ENCODE measurements at regions not wholly inside any gene's neighbourhood (a gene's known extent, or its start where the extent isn't known, plus 50 kb on each side); places are given as distances from the start of the nearest gene placed in this dataset.

DNA sequence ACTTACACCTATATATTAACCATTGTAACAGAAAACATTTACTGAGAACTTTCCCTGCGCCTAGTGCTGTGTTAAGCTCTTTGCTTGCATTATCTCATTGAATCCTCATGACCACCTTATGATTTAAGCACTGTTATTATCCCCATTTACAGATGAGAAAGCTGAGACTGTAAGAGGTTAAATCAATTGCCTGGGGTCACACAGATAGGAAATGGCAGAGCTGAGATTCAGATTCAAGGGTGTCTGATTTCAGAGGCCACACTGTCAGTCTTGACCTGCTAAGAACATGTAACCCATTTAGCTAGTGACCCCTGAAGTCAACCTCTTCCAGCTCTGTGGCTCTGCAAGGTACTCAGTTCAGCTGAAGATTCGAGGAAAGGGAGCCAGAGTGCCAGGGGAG, 143.9 kb downstream of the TLE3 start:
- Histone ChIP-seq H3K4me3 (no peak overlapping the region), H3K27ac (no peak overlapping the region), H3K27me3 (replicated peaks; ENCODE audit: insufficient read depth) (no peaks in the 10 kb centered on the region), H3K4me1 (replicated peaks) (no peaks in the 10 kb centered on the region), H3K9me3 (no peaks in the 10 kb centered on the region), H3K36me3 (no peaks in the 10 kb centered on the region)
- intact Hi-C loops (cut with DNase I) = no loop called here
- 91% methylated on average over 2 of the region's 2 CpGs for WGBS
- TF ChIP-seq POLR2A (IDR thresholded peaks at IDR 0.05) (no peak), POLR2AphosphoS5 (IDR thresholded peaks at IDR 0.05) (no peak)
- TF ChIP-seq, protein P1, sequence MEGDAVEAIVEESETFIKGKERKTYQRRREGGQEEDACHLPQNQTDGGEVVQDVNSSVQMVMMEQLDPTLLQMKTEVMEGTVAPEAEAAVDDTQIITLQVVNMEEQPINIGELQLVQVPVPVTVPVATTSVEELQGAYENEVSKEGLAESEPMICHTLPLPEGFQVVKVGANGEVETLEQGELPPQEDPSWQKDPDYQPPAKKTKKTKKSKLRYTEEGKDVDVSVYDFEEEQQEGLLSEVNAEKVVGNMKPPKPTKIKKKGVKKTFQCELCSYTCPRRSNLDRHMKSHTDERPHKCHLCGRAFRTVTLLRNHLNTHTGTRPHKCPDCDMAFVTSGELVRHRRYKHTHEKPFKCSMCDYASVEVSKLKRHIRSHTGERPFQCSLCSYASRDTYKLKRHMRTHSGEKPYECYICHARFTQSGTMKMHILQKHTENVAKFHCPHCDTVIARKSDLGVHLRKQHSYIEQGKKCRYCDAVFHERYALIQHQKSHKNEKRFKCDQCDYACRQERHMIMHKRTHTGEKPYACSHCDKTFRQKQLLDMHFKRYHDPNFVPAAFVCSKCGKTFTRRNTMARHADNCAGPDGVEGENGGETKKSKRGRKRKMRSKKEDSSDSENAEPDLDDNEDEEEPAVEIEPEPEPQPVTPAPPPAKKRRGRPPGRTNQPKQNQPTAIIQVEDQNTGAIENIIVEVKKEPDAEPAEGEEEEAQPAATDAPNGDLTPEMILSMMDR (IDR thresholded peaks at IDR 0.05) = no peak
- no peak for DNase-seq (ENCODE audit: low spot score)

DNA sequence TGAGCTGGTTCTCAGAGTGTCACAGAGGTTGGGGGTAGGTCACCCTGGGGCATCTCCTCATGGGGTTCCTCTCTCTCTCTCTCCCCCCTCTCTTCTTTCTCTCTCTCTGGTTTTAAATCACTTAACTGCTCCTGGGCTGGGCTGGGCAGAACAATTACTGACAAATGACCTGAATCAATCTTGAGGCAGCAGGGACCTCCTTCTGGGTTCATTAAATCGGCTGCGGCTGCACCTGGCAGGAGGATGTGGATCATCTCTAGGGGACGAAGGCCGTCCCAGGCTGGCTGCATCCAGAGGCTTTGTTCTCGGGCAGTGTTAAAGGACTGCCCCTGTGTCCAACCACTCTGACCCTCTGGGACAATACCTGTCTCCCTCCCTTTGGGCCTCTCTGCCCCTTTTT, 143.1 kb downstream of the TLE3 start:
- Histone ChIP-seq H3K27me3 (replicated peaks; ENCODE audit: insufficient read depth) (no peaks in the 10 kb centered on the region), H3K36me3 (no peaks in the 10 kb centered on the region), H3K4me1 (replicated peaks) (no peaks in the 10 kb centered on the region), H3K9me3 (no peaks in the 10 kb centered on the region), H3K4me3 (no peak overlapping the region), H3K27ac (no peak overlapping the region)
- TF ChIP-seq, protein P1 (IDR thresholded peaks at IDR 0.05) = no peak
- TF ChIP-seq POLR2AphosphoS5 (IDR thresholded peaks at IDR 0.05) = no peak
- TF ChIP-seq POLR2A (IDR thresholded peaks at IDR 0.05) = no peak
- WGBS = 77% methylated on average over 5 of the region's 5 CpGs
- intact Hi-C loops (cut with DNase I) = no loop called here
- no peak for DNase-seq (ENCODE audit: low spot score)

DNA sequence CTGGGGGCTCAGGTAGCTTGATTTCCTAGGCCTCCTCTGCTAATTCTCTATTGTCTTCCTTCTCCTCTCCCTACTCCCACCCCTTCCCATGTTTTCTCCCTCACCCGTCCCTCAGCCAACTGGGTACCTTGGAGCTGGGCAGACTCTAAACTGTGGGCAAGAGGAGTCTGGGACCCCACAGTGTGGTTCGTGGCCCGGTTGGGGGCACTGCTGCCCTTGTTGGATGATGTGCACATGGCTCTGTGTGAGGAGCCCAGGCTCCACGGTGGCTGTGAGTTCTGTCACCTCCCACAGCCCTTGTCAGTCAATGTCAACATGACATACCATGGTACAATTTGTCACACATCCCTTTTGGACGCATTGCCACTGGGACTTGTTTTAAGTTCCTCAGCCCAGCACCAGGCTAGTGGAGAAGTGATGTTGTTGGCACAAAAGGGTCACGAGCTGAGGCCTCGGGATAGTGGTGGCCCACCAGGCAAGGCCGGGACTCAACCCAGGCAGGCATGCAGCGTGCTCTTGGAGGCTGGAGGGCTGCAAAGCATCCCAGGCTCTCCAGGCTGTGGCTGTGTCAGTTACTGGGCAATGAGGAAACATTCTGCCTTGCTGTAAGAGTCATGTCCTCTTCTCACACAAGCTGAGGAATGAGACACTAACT, 142.3 kb downstream of the TLE3 start:
- Histone ChIP-seq H3K4me3 (no peak overlapping the region), H3K27me3 (replicated peaks; ENCODE audit: insufficient read depth) (no peaks in the 10 kb centered on the region), H3K4me1 (replicated peaks) (no peaks in the 10 kb centered on the region), H3K36me3 (no peaks in the 10 kb centered on the region), H3K27ac (no peak overlapping the region), H3K9me3 (no peaks in the 10 kb centered on the region)
- no peak for DNase-seq (ENCODE audit: low spot score)
- 88% methylated on average over 9 of the region's 9 CpGs for WGBS
- intact Hi-C loops (cut with DNase I) = no loop called here
- no peak for TF ChIP-seq POLR2AphosphoS5 (IDR thresholded peaks at IDR 0.05)

DNA sequence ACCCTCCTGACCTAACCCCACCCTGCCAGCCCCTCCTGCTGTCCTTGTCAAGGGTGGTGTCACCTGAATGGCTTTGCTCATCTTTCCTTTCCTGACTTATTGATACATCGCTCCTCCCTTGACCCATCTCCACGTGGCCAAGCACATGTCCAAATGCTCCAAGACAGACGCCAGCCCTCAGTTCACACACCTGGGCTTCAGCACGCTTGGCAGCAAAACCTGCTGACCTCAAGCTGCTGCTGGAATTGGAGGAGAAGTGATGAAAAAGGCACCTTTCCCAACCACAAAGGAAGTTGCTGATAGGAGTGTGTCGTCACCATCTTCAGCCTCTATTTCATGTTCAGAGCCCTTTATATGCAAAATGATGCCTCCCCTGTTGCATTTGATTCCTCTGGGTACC, 141.3 kb downstream of the TLE3 start:
- no peak overlapping the region for H3K27ac ChIP-seq
- H3K9me3 ChIP-seq = no peaks in the 10 kb centered on the region
- H3K4me1 ChIP-seq (replicated peaks) = no peaks in the 10 kb centered on the region
- H3K36me3 ChIP-seq = no peaks in the 10 kb centered on the region
- intact Hi-C loops (cut with DNase I) = no loop called here
- DNase-seq (ENCODE audit: low spot score) = no peak
- no peak overlapping the region for H3K4me3 ChIP-seq
- WGBS = 84% methylated on average over 5 of the region's 5 CpGs
- H3K27me3 ChIP-seq (replicated peaks; ENCODE audit: insufficient read depth) = no peaks in the 10 kb centered on the region
- TF ChIP-seq, protein P1 (IDR thresholded peaks at IDR 0.05) = no peak
- TF ChIP-seq POLR2AphosphoS5 (IDR thresholded peaks at IDR 0.05) = no peak
- TF ChIP-seq POLR2A (IDR thresholded peaks at IDR 0.05) = no peak

DNA sequence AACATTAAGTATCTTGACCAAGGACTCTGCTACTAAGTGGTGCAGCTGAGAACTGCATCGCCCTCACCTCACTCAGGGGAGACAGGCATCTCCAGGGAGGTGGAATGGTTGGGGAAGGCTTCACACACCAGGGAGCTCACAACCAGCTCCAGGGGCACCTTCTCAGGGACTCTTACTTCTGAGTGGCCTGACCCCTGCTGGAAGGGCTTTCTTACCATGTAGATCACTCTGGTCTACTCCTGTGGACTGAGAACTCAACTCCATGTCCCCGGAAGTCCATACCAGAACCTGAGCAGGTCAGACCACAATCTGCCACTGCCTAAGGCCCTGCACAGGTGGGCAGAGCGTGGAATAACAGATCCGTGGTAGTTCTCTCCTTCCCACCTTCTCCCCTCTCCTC, 140.5 kb downstream of the TLE3 start:
- no peak for DNase-seq (ENCODE audit: low spot score)
- no peaks in the 10 kb centered on the region for H3K27me3 ChIP-seq (replicated peaks; ENCODE audit: insufficient read depth)
- 95% methylated on average over 4 of the region's 4 CpGs for WGBS
- H3K9me3 ChIP-seq = no peaks in the 10 kb centered on the region
- no peak overlapping the region for H3K4me3 ChIP-seq
- no peaks in the 10 kb centered on the region for H3K4me1 ChIP-seq (replicated peaks)
- H3K27ac ChIP-seq = no peak overlapping the region
- TF ChIP-seq, protein P1 (IDR thresholded peaks at IDR 0.05) = no peak
- TF ChIP-seq POLR2A (IDR thresholded peaks at IDR 0.05) = no peak
- no peak for TF ChIP-seq POLR2AphosphoS5 (IDR thresholded peaks at IDR 0.05)
- intact Hi-C loops (cut with DNase I) = no loop called here
- no peaks in the 10 kb centered on the region for H3K36me3 ChIP-seq

Measured in prostate gland (tissue), 2 donors.